H9 (cell line): ENCODE measurements at regions not wholly inside any gene's neighbourhood (a gene's known extent, or its start where the extent isn't known, plus 50 kb on each side); places are given as distances from the start of the nearest gene placed in this dataset.

Experiments
- DNase-seq: peaks from one replicate; pipeline ENCODE4 v3.0.0-alpha.2; 2017
- H2AFZ ChIP-seq: one replicate; pipeline ENCODE4 v1.6.1; 2013; ENCODE audit warnings: mild to moderate bottlenecking, low read length, control low read depth, moderate library complexity
- H2AK5ac ChIP-seq: 2 replicates; pipeline ENCODE4 v1.6.1; 2013; ENCODE audit warnings: low read length, control low read depth, mixed read lengths; ENCODE audit not compliant: insufficient read length
- H2BK120ac ChIP-seq: one replicate; pipeline ENCODE4 v1.6.1; 2013; ENCODE audit warnings: low read depth, mild to moderate bottlenecking, low read length, control low read depth, inconsistent platforms; ENCODE audit not compliant: poor library complexity, severe bottlenecking
- H2BK12ac ChIP-seq: 2 replicates; pipeline ENCODE4 v1.6.1; 2013; ENCODE audit warnings: low read length, control low read depth, mixed read lengths, low read depth; ENCODE audit not compliant: insufficient read length
- H2BK15ac ChIP-seq: 2 replicates; pipeline ENCODE4 v1.6.1; 2013; ENCODE audit warnings: low read depth, low read length, control low read depth
- H2BK20ac ChIP-seq: one replicate; pipeline ENCODE4 v1.6.1; 2013; ENCODE audit warnings: low read depth, mild to moderate bottlenecking, low read length, control low read depth, inconsistent platforms; ENCODE audit not compliant: poor library complexity, severe bottlenecking
- H2BK5ac ChIP-seq: 2 replicates; pipeline ENCODE4 v1.6.1; 2013; ENCODE audit warnings: low read length, control low read depth, mixed read lengths; ENCODE audit not compliant: insufficient read length
- H3K14ac ChIP-seq: 2 replicates; pipeline ENCODE4 v1.6.1; 2013; ENCODE audit warnings: low read length, control low read depth; ENCODE audit not compliant: insufficient read depth
- H3K18ac ChIP-seq: 2 replicates; pipeline ENCODE4 v1.6.1; 2013; ENCODE audit warnings: low read depth, mild to moderate bottlenecking, mixed read lengths, low read length, control low read depth; ENCODE audit not compliant: insufficient read length
- H3K23ac ChIP-seq: 2 replicates; pipeline ENCODE4 v1.6.1; 2013; ENCODE audit warnings: low read length, control low read depth, mixed read lengths, low read depth; ENCODE audit not compliant: insufficient read length
- H3K23me2 ChIP-seq: 2 replicates; pipeline ENCODE4 v1.6.1; 2013; ENCODE audit warnings: low read depth, mild to moderate bottlenecking, mixed read lengths, low read length, control low read depth; ENCODE audit not compliant: insufficient read length, poor library complexity, severe bottlenecking
- H3K27ac ChIP-seq: 2 replicates; pipeline ENCODE4 v1.5.1; 2013; ENCODE audit warnings: low read length, control low read depth, mixed read lengths, low read depth; ENCODE audit not compliant: insufficient read length
- H3K27me3 ChIP-seq: 2 replicates; pipeline ENCODE4 v1.6.1; 2013; ENCODE audit warnings: low read length, control low read depth, inconsistent platforms; ENCODE audit not compliant: insufficient read depth
- H3K4ac ChIP-seq: 2 replicates; pipeline ENCODE4 v1.6.1; 2013; ENCODE audit warnings: low read depth, mild to moderate bottlenecking, control low read depth, inconsistent platforms, low read length, moderate library complexity
- H3K4me1 ChIP-seq: 2 replicates; pipeline ENCODE4 v1.6.1; 2013; ENCODE audit warnings: low read length, control low read depth, inconsistent platforms; ENCODE audit not compliant: insufficient read depth
- H3K4me2 ChIP-seq: 2 replicates; pipeline ENCODE4 v1.6.1; 2013; ENCODE audit warnings: low read length, control low read depth, mixed read lengths; ENCODE audit not compliant: insufficient read length, insufficient read depth
- H3K56ac ChIP-seq: 2 replicates; pipeline ENCODE4 v1.6.1; 2013; ENCODE audit warnings: low read depth, mild to moderate bottlenecking, mixed read lengths, low read length, control low read depth; ENCODE audit not compliant: insufficient read length
- H3K79me1 ChIP-seq: 2 replicates; pipeline ENCODE4 v1.6.1; 2013; ENCODE audit warnings: low read depth, mild to moderate bottlenecking, moderate library complexity, low read length, control low read depth, inconsistent platforms; ENCODE audit not compliant: insufficient read depth, poor library complexity, severe bottlenecking
- H3K79me2 ChIP-seq: 2 replicates; pipeline ENCODE4 v1.6.1; 2013; ENCODE audit warnings: low read length, control low read depth, inconsistent platforms; ENCODE audit not compliant: insufficient read depth
- H3K9ac ChIP-seq: 2 replicates; pipeline ENCODE4 v1.6.1; 2013; ENCODE audit warnings: low read length, control low read depth, mixed read lengths; ENCODE audit not compliant: insufficient read length; ENCODE audit errors: extremely low read depth
- H3K9me3 ChIP-seq: one replicate; pipeline ENCODE4 v1.6.1; 2013; ENCODE audit warnings: low read depth, low read length, inconsistent platforms; ENCODE audit not compliant: control insufficient read depth
- H3T11ph ChIP-seq: one replicate; pipeline ENCODE4 v1.6.1; 2013; ENCODE audit warnings: mild to moderate bottlenecking, low read length, control low read depth, inconsistent platforms
- H4K20me1 ChIP-seq: one replicate; pipeline ENCODE4 v1.6.1; 2013; ENCODE audit not compliant: control insufficient read depth, insufficient read length, insufficient read depth
- H4K5ac ChIP-seq: 2 replicates; pipeline ENCODE4 v1.6.1; 2013; ENCODE audit warnings: low read depth, mild to moderate bottlenecking, mixed read lengths, low read length, control low read depth; ENCODE audit not compliant: insufficient read length
- H4K8ac ChIP-seq: replicated peaks from 2 replicates; pipeline ENCODE4 v1.6.1; 2013; ENCODE audit warnings: low read length, control low read depth, mixed read lengths, low read depth; ENCODE audit not compliant: insufficient read length
- H4K91ac ChIP-seq: 2 replicates; pipeline ENCODE4 v1.6.1; 2013; ENCODE audit warnings: low read depth, mild to moderate bottlenecking, moderate library complexity, mixed read lengths, low read length, control low read depth; ENCODE audit not compliant: insufficient read length
- H3K27ac Mint-ChIP-seq, 3 experiments: 2 replicates in 2 of 3; 3 replicates in 1 of 3; pipeline ENCODE4 v1.8.0; 2020 to 2021; ENCODE audit warnings: mixed read lengths in 3 of 3, mild to moderate bottlenecking in 1 of 3, moderate library complexity in 1 of 3
- H3K27me3 Mint-ChIP-seq: 2 replicates; pipeline ENCODE4 v1.8.0; 2021; ENCODE audit warnings: low read depth, mild to moderate bottlenecking, moderate library complexity, mixed read lengths
- H3K36me3 Mint-ChIP-seq, 3 experiments: 2 replicates in 2 of 3; 3 replicates in 1 of 3; pipeline ENCODE4 v1.8.0; 2020 to 2021; ENCODE audit warnings: low read depth in 3 of 3, mixed read lengths in 3 of 3; ENCODE audit not compliant: insufficient read depth in 1 of 3
- H3K4me1 Mint-ChIP-seq, 2 experiments: 2 replicates each; pipeline ENCODE4 v1.8.0; 2020; ENCODE audit warnings: mixed read lengths in 2 of 2
- H3K4me3 Mint-ChIP-seq, 2 experiments: 2 replicates in 1 of 2; 3 replicates in 1 of 2; pipeline ENCODE4 v1.8.0; 2020 to 2021; ENCODE audit warnings: mild to moderate bottlenecking in 2 of 2, mixed read lengths in 2 of 2, moderate library complexity in 1 of 2
- H3K9me3 Mint-ChIP-seq, 2 experiments: 2 replicates in 1 of 2; 3 replicates in 1 of 2; pipeline ENCODE4 v1.8.0; 2020; ENCODE audit warnings: mild to moderate bottlenecking in 2 of 2, mixed read lengths in 2 of 2, moderate library complexity in 1 of 2
- WGBS: extraction: QIAGEN DNeasy Blood & Tissue Kit; methylation state at CpG from one replicate; pipeline ENCODE4 v1.1.7; 2013; ENCODE audit warnings: missing lambda C conversion rate, low lambda C conversion rate, mixed read lengths; ENCODE audit not compliant: insufficient read length; ENCODE audit errors: extremely low coverage; 5-methylcytosine and 5-hydroxymethylcytosine counted together
- TF ChIP-seq, protein P1 (sequence below): fragments of 200-600 bp; sonication (generic); conservative IDR thresholded peaks from 3 replicates; pipeline ENCODE4 v1.8.0; 2021; ENCODE audit warnings: antibody characterized with exemption, mild to moderate bottlenecking

DNA sequence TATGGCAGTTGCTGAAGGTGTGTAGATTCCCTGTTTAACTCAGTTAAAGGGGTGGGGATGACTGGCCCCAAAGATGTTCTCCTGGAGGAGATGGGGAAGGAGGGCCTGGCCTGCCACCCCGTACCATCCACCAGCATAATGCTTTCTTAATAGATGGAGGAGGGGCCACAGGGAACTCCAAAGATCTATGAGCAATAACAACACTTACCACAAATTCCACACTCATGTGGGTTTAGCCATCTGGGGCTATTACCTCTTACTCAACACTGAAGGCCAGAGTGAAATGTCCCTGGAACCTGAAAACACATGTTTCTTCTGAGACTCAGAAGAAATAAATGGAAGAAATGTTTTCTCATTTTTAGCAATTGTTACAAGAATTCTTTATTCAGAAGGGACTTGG lies 259.0 kb downstream of the CXCL12 start:
- Histone ChIP-seq H4K20me1 (no peaks in the 10 kb centered on the region), H3K79me2 (no peaks in the 10 kb centered on the region), H3K4me1 (no peaks in the 10 kb centered on the region), H3K14ac (no peak overlapping the region), H3K56ac (no peak overlapping the region), H3K27ac (no peak overlapping the region), H4K5ac (no peak overlapping the region), H3T11ph (no peak overlapping the region), H3K23me2 (no peaks in the 10 kb centered on the region), H2BK20ac (no peak overlapping the region), H2BK12ac (no peak overlapping the region), H2AK5ac (no peak overlapping the region), H4K8ac (no peak overlapping the region), H3K4ac (no peak overlapping the region), H2BK15ac (no peak overlapping the region), H3K18ac (no peak overlapping the region), H3K23ac (no peak overlapping the region), H2AFZ (no peak overlapping the region), H3K9me3 (no peaks in the 10 kb centered on the region), H3K79me1 (no peaks in the 10 kb centered on the region), H4K91ac (no peak overlapping the region), H2BK120ac (no peak overlapping the region), H3K9ac (no peak overlapping the region), H2BK5ac (no peak overlapping the region), H3K27me3 (no peaks in the 10 kb centered on the region; the same call in 1 of the 2 replicates), H3K4me2 (no peak overlapping the region)
- Mint-ChIP-seq H3K4me3 (no peak overlapping the region), H3K36me3 (peaks cover 0 to 4% (median 2%) of the 10 kb centered on the region in 3 experiments; a peak in 3 of 7 replicates), H3K27me3 (no peaks in the 10 kb centered on the region), H3K4me1 (peaks cover 7% of the 10 kb centered on the region in 2 experiments; a peak in 3 of 4 replicates), H3K9me3 (peaks cover 5 to 8% of the 10 kb centered on the region in 2 experiments; a peak in 2 of 5 replicates), H3K27ac (no peak overlapping the region)
- no CpG with 5 or more reads among the region's 1 CpG for WGBS
- TF ChIP-seq, protein P1, sequence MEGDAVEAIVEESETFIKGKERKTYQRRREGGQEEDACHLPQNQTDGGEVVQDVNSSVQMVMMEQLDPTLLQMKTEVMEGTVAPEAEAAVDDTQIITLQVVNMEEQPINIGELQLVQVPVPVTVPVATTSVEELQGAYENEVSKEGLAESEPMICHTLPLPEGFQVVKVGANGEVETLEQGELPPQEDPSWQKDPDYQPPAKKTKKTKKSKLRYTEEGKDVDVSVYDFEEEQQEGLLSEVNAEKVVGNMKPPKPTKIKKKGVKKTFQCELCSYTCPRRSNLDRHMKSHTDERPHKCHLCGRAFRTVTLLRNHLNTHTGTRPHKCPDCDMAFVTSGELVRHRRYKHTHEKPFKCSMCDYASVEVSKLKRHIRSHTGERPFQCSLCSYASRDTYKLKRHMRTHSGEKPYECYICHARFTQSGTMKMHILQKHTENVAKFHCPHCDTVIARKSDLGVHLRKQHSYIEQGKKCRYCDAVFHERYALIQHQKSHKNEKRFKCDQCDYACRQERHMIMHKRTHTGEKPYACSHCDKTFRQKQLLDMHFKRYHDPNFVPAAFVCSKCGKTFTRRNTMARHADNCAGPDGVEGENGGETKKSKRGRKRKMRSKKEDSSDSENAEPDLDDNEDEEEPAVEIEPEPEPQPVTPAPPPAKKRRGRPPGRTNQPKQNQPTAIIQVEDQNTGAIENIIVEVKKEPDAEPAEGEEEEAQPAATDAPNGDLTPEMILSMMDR: no peak
- DNase-seq: no peak
